Muscle of leg (tissue), 3 donors: ENCODE measurements at regions not wholly inside any gene's neighbourhood (a gene's known extent, or its start where the extent isn't known, plus 50 kb on each side); places are given as distances from the start of the nearest gene placed in this dataset.

Experiments used
- DNase-seq: peaks from one replicate; pipeline ENCODE4 v3.0.0; 2013
- H3K27ac ChIP-seq: one replicate; pipeline ENCODE4 v1.5.1; 2013; ENCODE audit warnings: mild to moderate bottlenecking, low read length, control low read depth
- H3K27me3 ChIP-seq: one replicate; pipeline ENCODE4 v1.6.1; 2013; ENCODE audit warnings: low read length; ENCODE audit not compliant: control insufficient read depth, insufficient read depth
- H3K36me3 ChIP-seq: one replicate; pipeline ENCODE4 v1.6.1; 2013; ENCODE audit warnings: low read length; ENCODE audit not compliant: control insufficient read depth, insufficient read depth
- H3K4me1 ChIP-seq: one replicate; pipeline ENCODE4 v1.6.1; 2013; ENCODE audit warnings: low read length; ENCODE audit not compliant: control insufficient read depth, insufficient read depth
- H3K4me3 ChIP-seq: one replicate; pipeline ENCODE4 v1.5.1; 2013; ENCODE audit warnings: low read length, control low read depth
- H3K9me3 ChIP-seq: replicated peaks from 2 replicates; pipeline ENCODE4 v1.6.1; 2013; ENCODE audit warnings: low read depth, low read length; ENCODE audit not compliant: control insufficient read depth
- WGBS: methylation state at CpG from one replicate; pipeline ENCODE4 v1.1.5; 2013; ENCODE audit warnings: missing lambda C conversion rate; ENCODE audit not compliant: insufficient coverage; 5-methylcytosine and 5-hydroxymethylcytosine counted together

DNA sequence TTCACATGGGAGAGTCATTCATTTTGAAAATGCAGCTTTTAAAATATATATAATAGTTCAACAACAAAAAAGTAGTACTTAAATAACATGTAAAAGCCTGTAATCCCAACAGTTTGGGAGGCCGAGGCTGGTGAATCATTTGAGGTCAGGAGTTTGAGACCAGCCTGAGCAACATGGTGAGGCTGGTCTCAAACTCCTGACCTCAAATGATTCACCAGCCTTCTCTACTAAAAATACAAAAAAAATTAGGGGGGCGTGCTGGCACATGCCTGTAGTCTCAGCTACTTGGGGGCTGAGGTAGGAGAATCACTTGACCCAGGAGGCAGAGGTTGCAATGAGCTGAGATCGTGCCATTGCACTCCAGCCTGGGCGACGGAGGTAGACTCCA lies 256.3 kb upstream of the RGS6 start:
- no peaks in the 10 kb centered on the region for H3K9me3 ChIP-seq
- no CpG with 5 or more reads among the region's 5 CpGs for WGBS
- no peaks in the 10 kb centered on the region for H3K4me1 ChIP-seq
- no peak overlapping the region for H3K4me3 ChIP-seq
- DNase-seq = no peak
- no peak overlapping the region for H3K27ac ChIP-seq
- no peaks in the 10 kb centered on the region for H3K27me3 ChIP-seq
- H3K36me3 ChIP-seq = peaks cover 9% of the 10 kb centered on the region

DNA sequence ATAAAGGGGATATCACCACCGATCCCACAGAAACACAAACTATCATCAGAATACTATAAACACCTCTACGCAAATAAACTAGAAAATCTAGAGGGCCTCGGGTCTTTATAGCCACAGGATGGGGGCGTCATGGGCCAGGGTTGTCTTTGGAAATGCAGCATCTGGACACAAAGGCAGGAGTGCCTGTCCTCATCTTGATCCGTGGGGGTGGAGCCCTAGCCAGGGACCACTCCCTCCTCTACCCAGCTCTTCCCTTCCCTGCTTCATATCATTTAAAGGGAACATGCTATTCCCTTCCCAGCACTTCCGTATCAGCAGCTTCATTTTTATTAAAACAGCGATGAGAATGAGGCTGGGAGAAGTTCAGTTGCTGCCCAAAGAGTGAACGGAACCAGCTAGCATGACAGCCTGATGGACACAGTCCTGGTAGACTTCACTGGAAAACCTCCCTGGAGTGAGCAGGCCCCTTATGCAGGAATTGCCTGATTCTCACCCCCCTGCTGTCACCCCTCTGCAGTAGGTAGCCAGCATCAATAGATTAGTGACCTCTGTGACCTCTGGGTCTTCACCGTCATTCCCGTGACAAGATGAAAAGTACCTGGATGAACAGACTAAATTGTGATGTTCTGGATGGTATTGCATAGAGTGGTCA lies 251.4 kb upstream of the RGS6 start:
- H3K9me3 ChIP-seq = no peaks in the 10 kb centered on the region
- no peaks in the 10 kb centered on the region for H3K27me3 ChIP-seq
- DNase-seq = no peak
- H3K4me1 ChIP-seq = no peaks in the 10 kb centered on the region
- 56% methylated on average over 5 of the region's 10 CpGs for WGBS
- H3K4me3 ChIP-seq = no peak overlapping the region
- no peak overlapping the region for H3K27ac ChIP-seq
- peaks cover 3% of the 10 kb centered on the region for H3K36me3 ChIP-seq

DNA sequence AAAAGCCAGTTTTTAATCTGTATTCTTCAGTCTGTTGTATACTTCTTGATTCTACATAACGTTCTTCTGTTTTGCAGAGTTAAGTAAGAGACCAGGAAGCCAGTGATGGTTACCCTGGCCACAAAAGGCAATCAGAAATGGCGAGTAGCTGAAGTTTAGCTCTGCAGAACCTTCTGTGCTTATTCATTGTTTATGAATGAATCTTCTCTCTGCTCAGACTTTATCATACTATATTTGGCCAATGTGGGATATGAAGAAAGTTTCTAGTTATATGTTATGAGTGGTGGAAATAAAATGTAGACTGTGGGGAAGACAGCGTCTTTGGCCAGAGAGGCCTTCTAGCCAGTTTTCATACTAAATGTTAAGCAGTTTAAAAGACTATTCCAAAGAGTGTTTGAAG lies 249.9 kb upstream of the RGS6 start:
- Histone ChIP-seq H3K36me3 (peaks cover 3% of the 10 kb centered on the region), H3K27ac (no peak overlapping the region), H3K4me3 (no peak overlapping the region), H3K9me3 (no peaks in the 10 kb centered on the region), H3K27me3 (no peaks in the 10 kb centered on the region), H3K4me1 (peaks cover 3% of the 10 kb centered on the region)
- DNase-seq = no peak
- WGBS = no CpG with 5 or more reads among the region's 3 CpGs

DNA sequence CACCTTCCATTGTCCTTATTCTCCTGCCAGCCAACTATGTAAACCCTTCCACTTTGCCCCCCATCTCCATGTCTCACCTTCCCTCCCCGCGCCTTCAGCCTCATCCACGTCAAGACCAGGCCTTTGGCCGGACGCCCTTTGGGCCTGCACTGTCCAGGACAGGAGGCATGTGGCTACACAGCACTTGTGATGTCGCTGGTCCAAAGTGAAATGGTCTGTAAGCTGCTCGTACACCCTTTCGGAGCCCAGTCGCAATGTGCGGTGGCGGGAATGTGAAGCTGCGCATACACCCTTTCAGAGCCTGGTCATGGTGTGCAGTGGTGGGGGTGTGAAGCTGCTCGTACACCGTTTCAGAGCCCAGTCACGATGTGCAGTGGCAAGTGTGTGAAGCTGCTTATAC lies 247.9 kb upstream of the RGS6 start:
- WGBS = 96% methylated on average over 14 of the region's 15 CpGs

DNA sequence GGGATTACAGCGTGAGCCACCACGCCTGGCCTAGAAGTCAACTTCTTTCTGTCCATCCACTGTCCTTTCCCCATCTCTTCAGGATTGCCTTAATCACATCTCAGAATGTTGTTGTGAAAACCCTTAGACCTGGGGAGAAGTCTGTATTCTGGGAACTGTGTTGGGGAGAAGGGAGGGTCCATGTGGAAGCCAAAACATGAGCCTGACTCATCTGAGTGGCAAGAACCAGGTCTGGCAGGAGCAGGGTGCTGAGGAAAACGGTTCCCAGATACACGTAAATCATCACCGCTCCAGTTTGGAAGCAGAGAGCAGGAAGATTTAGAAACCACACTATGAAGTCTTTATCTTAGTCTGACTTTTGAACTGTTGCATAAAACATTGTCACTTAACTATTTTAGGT lies 245.6 kb upstream of the RGS6 start:
- peak overlapping the region; percentile 45 for H3K27ac ChIP-seq
- peaks cover 3% of the 10 kb centered on the region for H3K36me3 ChIP-seq
- H3K4me1 ChIP-seq = peaks cover 3% of the 10 kb centered on the region
- peak; percentile 57 for DNase-seq
- no peak overlapping the region for H3K4me3 ChIP-seq
- no peaks in the 10 kb centered on the region for H3K9me3 ChIP-seq
- H3K27me3 ChIP-seq = peaks cover 2% of the 10 kb centered on the region
- no CpG with 5 or more reads among the region's 5 CpGs for WGBS

More for the DNA sequence above, 247.9 kb upstream of the RGS6 start:
- no peak overlapping the region for H3K4me3 ChIP-seq
- peaks cover 3% of the 10 kb centered on the region for H3K4me1 ChIP-seq
- H3K36me3 ChIP-seq = peaks cover 3% of the 10 kb centered on the region
- no peaks in the 10 kb centered on the region for H3K27me3 ChIP-seq
- no peak for DNase-seq
- no peaks in the 10 kb centered on the region for H3K9me3 ChIP-seq
- H3K27ac ChIP-seq = no peak overlapping the region

DNA sequence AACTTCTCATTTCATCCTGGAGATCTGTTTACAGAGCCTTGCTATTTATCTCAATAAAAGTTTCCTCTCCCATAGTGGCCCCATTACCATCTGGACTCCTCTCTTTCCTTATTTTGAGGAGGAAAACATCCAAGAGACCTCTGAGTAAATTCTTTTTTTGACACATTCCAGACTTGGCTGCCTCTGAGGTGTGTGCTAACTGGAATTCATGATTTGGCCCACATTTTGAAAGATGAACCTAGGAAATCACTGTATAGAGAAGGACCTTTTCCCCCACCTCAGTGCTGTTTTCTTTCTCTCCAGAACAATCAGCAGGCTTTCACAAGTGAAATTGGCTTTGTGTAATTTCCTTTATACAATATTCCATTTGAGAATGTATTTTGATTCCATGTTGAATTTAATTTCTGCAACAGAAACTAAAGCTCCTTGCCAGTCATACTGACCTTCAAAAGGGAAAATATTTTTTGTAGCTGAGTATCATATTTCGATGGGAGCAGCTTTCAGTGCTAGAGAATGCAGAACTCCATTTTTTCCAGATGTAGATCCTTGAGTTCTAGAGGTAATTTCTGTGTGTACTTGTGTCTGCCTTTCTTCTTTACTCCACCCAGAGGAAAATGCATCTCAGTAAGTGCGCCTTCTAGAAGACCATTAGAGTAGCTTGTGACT lies 244.9 kb upstream of the RGS6 start:
- H3K9me3 ChIP-seq = no peaks in the 10 kb centered on the region
- H3K4me3 ChIP-seq = no peak overlapping the region
- no CpG with 5 or more reads among the region's 2 CpGs for WGBS
- peak; percentile 88 for DNase-seq
- peaks cover 2% of the 10 kb centered on the region for H3K27me3 ChIP-seq
- H3K27ac ChIP-seq = peak overlapping the region; percentile 61
- peaks cover 3% of the 10 kb centered on the region for H3K4me1 ChIP-seq
- H3K36me3 ChIP-seq = peaks cover 3% of the 10 kb centered on the region

DNA sequence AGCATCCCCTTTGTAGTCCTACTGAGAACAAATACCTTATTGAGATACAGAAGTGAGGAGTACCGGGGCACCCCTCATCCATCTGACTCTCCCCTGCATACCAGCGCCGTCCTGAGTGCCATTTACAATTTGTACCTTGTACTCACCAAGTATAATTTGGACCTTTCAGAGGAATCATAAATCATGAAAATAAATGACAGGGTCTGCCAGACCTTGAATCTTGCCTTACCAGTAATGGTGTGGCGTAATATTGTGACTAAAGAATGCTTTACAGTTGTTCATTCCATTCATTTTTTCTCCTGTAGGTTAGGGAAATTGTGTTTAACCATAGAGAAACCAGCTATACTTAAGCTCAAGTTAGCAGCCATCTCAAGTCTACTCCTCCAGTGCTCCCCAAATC lies 243.7 kb upstream of the RGS6 start:
- Histone ChIP-seq H3K4me1 (peaks cover 5% of the 10 kb centered on the region), H3K27me3 (peaks cover 2% of the 10 kb centered on the region), H3K36me3 (peaks cover 3% of the 10 kb centered on the region), H3K27ac (no peak overlapping the region), H3K9me3 (no peaks in the 10 kb centered on the region), H3K4me3 (no peak overlapping the region)
- no CpG with 5 or more reads among the region's 4 CpGs for WGBS
- DNase-seq = no peak

DNA sequence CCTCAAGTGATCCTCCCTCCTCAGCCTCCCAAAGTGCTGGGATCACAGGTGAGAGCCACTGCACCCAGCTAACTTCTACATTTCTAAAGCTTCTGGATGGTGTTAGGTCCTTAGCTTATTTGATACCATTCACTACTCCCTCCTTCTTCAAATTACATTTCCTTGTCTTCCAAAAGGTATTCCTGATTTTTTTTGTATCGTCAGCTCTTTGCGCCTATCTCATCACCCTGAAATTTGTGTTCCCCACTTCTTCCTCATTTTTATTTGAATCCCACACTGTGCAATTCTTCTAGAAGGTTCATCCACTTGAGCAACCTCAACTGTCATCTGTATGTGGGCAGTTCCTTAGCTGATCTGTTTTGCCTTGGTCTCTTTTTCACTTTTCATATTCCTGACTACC lies 241.8 kb upstream of the RGS6 start:
- no peaks in the 10 kb centered on the region for H3K9me3 ChIP-seq
- H3K27ac ChIP-seq = no peak overlapping the region
- no peak for DNase-seq
- WGBS = 100% methylated on average over 2 of the region's 2 CpGs
- H3K4me1 ChIP-seq = peaks cover 5% of the 10 kb centered on the region
- no peaks in the 10 kb centered on the region for H3K36me3 ChIP-seq
- H3K4me3 ChIP-seq = no peak overlapping the region
- peaks cover 2% of the 10 kb centered on the region for H3K27me3 ChIP-seq

DNA sequence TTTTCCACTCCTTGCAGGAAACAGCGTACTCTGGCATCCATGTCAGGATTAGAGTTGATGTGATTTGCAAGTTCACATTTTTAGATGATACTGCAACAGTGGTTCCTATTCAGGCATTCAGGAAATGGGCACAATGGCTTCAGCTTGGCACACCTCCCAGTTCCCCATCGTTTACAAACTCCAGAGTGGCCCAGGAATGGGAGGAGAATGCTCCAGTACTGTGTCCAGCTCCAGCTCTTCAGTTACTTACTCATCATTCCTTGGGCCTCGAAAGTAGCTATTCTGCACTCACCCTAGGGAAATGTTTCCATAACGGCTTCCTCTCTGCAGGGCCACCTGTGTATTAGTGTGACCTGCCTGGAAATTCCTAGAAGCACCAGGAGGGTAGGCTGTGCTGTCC lies 239.7 kb upstream of the RGS6 start:
- Histone ChIP-seq H3K4me3 (no peak overlapping the region), H3K27ac (no peak overlapping the region), H3K27me3 (peaks cover 2% of the 10 kb centered on the region), H3K9me3 (no peaks in the 10 kb centered on the region), H3K36me3 (no peaks in the 10 kb centered on the region), H3K4me1 (peaks cover 3% of the 10 kb centered on the region)
- WGBS = 60% methylated on average over 1 of the region's 4 CpGs
- peak; percentile 52 for DNase-seq

DNA sequence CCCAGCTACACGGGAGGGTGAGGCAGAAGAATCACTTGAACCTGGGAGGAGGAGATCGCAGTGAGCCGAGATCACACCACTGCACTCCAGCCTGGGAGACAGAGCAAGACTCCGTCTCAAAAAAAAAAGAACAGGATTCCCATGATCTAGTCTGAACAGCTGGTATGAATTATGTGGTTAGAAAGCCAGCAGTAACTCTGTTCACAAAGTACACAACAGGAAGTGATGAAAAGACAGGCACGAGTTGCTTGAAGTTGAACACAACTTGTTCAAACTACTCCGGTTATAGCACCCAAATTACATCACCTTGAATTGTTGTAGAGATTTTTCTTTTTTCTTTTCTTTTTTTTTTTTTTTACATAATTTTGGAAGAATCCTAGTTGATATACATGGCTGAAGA lies 238.8 kb upstream of the RGS6 start:
- H3K27ac ChIP-seq = no peak overlapping the region
- peak; percentile 84 for DNase-seq

More for the DNA sequence above, 238.8 kb upstream of the RGS6 start:
- no peaks in the 10 kb centered on the region for H3K36me3 ChIP-seq
- peaks cover 2% of the 10 kb centered on the region for H3K27me3 ChIP-seq
- no CpG with 5 or more reads among the region's 6 CpGs for WGBS
- no peak overlapping the region for H3K4me3 ChIP-seq
- no peaks in the 10 kb centered on the region for H3K9me3 ChIP-seq
- peaks cover 5% of the 10 kb centered on the region for H3K4me1 ChIP-seq
